Endothelial cell of umbilical vein (primary cell): ENCODE measurements at regions not wholly inside any gene's neighbourhood (a gene's known extent, or its start where the extent isn't known, plus 50 kb on each side); places are given as distances from the start of the nearest gene placed in this dataset.

Source experiments
- BruUV-seq: library from RNA; stranded (reverse); fragments of 400-500 nt; replicated peaks from 2 replicates; lab custom pipeline; 2021; lab: Mats Ljungman, UMichigan
- CTCF ChIA-PET: fragments of 300-600, 350-600 bp; sonication (Branson Sonifier 250); formaldehyde crosslinking; loops from one replicate; lab custom pipeline; 2021; ENCODE audit warnings: antibody characterized with exemption, inconsistent platforms; lab: Charles Lee
- POLR2A ChIA-PET: fragments of 300-600, 350-600 bp; sonication (Branson Sonifier 250); formaldehyde crosslinking; loops from one replicate; lab custom pipeline; 2021; ENCODE audit warnings: antibody characterized with exemption, inconsistent platforms; lab: Charles Lee
- DNase-seq: peaks from one replicate; pipeline ENCODE4 v3.0.0-alpha.2; 2011; ENCODE audit warnings: low read depth, low spot score
- FAIRE-seq: peaks from 2 replicates; lab custom pipeline; 2011; peaks lifted over from hg19 to GRCh38; lab: Jason Lieb, UNC
- H2AFZ ChIP-seq: 2 replicates; pipeline ENCODE4 v1.6.0; 2012; ENCODE audit warnings: low read depth, low read length, control low read depth, inconsistent platforms
- H3K27ac ChIP-seq: 2 replicates; pipeline ENCODE4 v1.5.1; 2011; ENCODE audit warnings: low read depth, mild to moderate bottlenecking, control low read depth, low read length, moderate library complexity; ENCODE audit not compliant: insufficient read depth
- H3K27me3 ChIP-seq, 2 experiments: 2 replicates each; pipeline versions ENCODE4 v1.6.0 to v1.6.1; 2011; ENCODE audit warnings: low read length in 2 of 2, mixed read lengths in 1 of 2; ENCODE audit not compliant: control insufficient read depth in 2 of 2, insufficient read depth in 2 of 2
- H3K36me3 ChIP-seq, 2 experiments: 2 replicates in 1 of 2; 3 replicates in 1 of 2; pipeline ENCODE4 v1.5.1; 2011; ENCODE audit warnings: low read length in 2 of 2, mild to moderate bottlenecking in 1 of 2, moderate library complexity in 1 of 2; ENCODE audit not compliant: control insufficient read depth in 2 of 2, insufficient read depth in 2 of 2; ENCODE audit errors: extremely low read depth in 1 of 2
- H3K4me1 ChIP-seq: 3 replicates; pipeline ENCODE4 v1.5.1; 2011; ENCODE audit warnings: mild to moderate bottlenecking, low read length; ENCODE audit not compliant: control insufficient read depth, insufficient read depth; ENCODE audit errors: extremely low read depth
- H3K4me2 ChIP-seq: 2 replicates; pipeline ENCODE4 v1.6.1; 2011; ENCODE audit warnings: low read length, control low read depth, mixed read lengths; ENCODE audit not compliant: insufficient read depth
- H3K4me3 ChIP-seq, 3 experiments: fragments of 200-600 bp in 1 of 3; sonication (generic), shearing (Covaris generic) in 1 of 3; replicated peaks in 1 of 3; 2 replicates each; pipeline ENCODE4 v1.5.1; 2011 to 2016; ENCODE audit warnings: control low read depth in 3 of 3, low read length in 3 of 3, mild to moderate bottlenecking in 2 of 3, inconsistent platforms in 1 of 3, low read depth in 1 of 3, moderate library complexity in 1 of 3; ENCODE audit not compliant: insufficient read depth in 1 of 3
- H3K79me2 ChIP-seq: 2 replicates; pipeline ENCODE4 v1.6.0; 2012; ENCODE audit warnings: low read length, inconsistent platforms; ENCODE audit not compliant: control insufficient read depth, insufficient read depth
- H3K9ac ChIP-seq: replicated peaks from 2 replicates; pipeline ENCODE3; 2011; ENCODE audit warnings: low read length, control low read depth; ENCODE audit not compliant: insufficient read depth; ENCODE audit errors: extremely low read depth
- H3K9me1 ChIP-seq: replicated peaks from 3 replicates; pipeline ENCODE4 v1.6.0; 2011; ENCODE audit warnings: mild to moderate bottlenecking, low read length; ENCODE audit not compliant: control insufficient read depth, insufficient read depth; ENCODE audit errors: extremely low read depth
- H3K9me3 ChIP-seq: replicated peaks from 2 replicates; pipeline ENCODE4 v1.5.1; 2012; ENCODE audit warnings: low read length, inconsistent platforms; ENCODE audit not compliant: control insufficient read depth, insufficient read depth
- H4K20me1 ChIP-seq: replicated peaks from 2 replicates; pipeline ENCODE3; 2011; ENCODE audit warnings: mild to moderate bottlenecking, low read length; ENCODE audit not compliant: control insufficient read depth, insufficient read depth; ENCODE audit errors: extremely low read depth
- EZH2 ChIP-seq: IDR thresholded peaks from 2 replicates; pipeline ENCODE4 v1.6.1; 2012; ENCODE audit warnings: borderline replicate concordance, low read depth, mild to moderate bottlenecking, moderate library complexity, low read length, inconsistent platforms; ENCODE audit not compliant: severe bottlenecking
- FOS ChIP-seq: IDR thresholded peaks from 2 replicates; pipeline ENCODE4 v1.6.1; 2011; ENCODE audit warnings: mild to moderate bottlenecking, low read length, moderate library complexity, borderline replicate concordance; ENCODE audit not compliant: insufficient read depth
- GATA2 ChIP-seq: IDR thresholded peaks from 2 replicates; pipeline ENCODE4 v1.7.0; 2011; ENCODE audit warnings: low read depth, mild to moderate bottlenecking, moderate library complexity, mixed read lengths, low read length; ENCODE audit not compliant: insufficient read length, insufficient read depth
- JUN ChIP-seq: IDR thresholded peaks from 2 replicates; pipeline ENCODE4 v1.6.1; 2011; ENCODE audit warnings: borderline replicate concordance, low read depth; ENCODE audit not compliant: insufficient read length, insufficient read depth
- MYC ChIP-seq: IDR thresholded peaks from one replicate; pipeline ENCODE4 v1.6.1; 2011; ENCODE audit warnings: mild to moderate bottlenecking, low read depth, low read length
- POLR2A ChIP-seq: IDR thresholded peaks from 2 replicates; pipeline ENCODE4 v1.6.1; 2012; ENCODE audit warnings: low read depth, mild to moderate bottlenecking, control low read depth, low read length
- POLR2AphosphoS5 ChIP-seq: IDR thresholded peaks from 2 replicates; pipeline ENCODE4 v1.6.1; 2012; ENCODE audit warnings: low read depth, mild to moderate bottlenecking, control low read depth, low read length, moderate library complexity; ENCODE audit not compliant: insufficient read depth
- dilution Hi-C: fragments of 300-500 bp; cut with MboI; formaldehyde crosslinking; loops from one replicate; pipeline ENCODE4 v1.15.0; 2019; ENCODE audit warnings: low sequenced_read_pairs; ENCODE audit not compliant: extremely low pct_ligation_motif_present
- intact Hi-C: fragments of 100-400 bp; cut with micrococcal nuclease; formaldehyde crosslinking; loops from one replicate; pipeline ENCODE4 v1.10.0; 2022
- TF ChIP-seq, protein P1 (sequence below), 2 donors: IDR thresholded peaks; 1 replicate in 1 of 2; 2 replicates in 1 of 2; pipeline ENCODE4 v1.5.1; 2011; ENCODE audit warnings: low read length in 2 of 2, mild to moderate bottlenecking in 2 of 2, moderate library complexity in 2 of 2, control low read depth in 1 of 2, inconsistent platforms in 1 of 2, low read depth in 1 of 2; ENCODE audit not compliant: insufficient read depth in 1 of 2; ENCODE audit errors: extremely low read depth in 1 of 2
- TF ChIP-seq, protein P2 (sequence below): IDR thresholded peaks from 2 replicates; pipeline ENCODE4 v1.6.1; 2011; ENCODE audit not compliant: insufficient read depth, insufficient read length

DNA sequence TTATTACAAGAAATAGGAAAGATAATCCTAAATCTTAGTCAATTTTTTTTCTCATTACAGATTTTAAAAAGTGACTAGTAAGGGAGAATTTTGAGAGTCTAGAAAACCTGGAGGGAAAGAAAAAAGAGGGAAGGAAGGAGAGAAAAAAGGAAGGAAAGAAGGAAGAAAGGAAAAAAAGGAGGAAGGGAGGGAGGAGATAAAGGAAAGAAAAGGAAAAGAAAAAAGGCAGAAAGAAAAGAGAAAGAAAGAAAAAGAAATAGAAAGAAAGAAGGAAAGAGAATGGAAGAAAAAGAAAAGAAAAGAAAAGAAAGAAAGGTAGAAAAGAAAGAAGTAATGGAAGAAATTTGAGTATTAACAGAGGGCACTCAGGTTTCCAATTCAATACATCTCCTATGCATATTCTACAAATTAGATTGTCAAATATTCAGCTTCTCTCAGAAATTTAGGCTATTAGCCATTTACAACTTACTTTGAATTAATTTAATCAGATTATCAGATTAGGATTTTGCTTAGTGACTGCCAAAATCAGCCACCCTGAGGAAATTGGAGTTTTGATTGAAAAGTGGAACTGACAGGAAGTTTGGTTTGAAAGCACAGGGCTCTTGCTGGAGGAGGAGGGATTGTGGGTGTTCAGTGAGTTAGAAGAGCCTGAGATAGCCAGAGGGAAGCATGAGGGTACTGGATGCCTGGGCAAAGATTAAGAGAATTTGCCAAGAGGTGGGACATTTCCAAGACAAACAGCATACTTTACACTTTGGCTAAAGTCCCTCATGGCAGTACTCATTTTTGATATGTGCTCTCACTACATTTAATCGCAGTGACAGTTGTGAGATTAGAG, 677.8 kb downstream of the USP25 start:
- DNase-seq (peak; percentile 36), FAIRE-seq (no peak)
- Histone ChIP-seq H3K27ac (no peak overlapping the region), H3K9ac (no peak overlapping the region), H3K9me3 (no peaks in the 10 kb centered on the region), H3K4me1 (peaks cover 2% of the 10 kb centered on the region), H3K4me2 (no peak overlapping the region), H3K9me1 (no peaks in the 10 kb centered on the region), H3K27me3 (no peaks in the 10 kb centered on the region), H4K20me1 (no peaks in the 10 kb centered on the region), H3K36me3 (no peaks in the 10 kb centered on the region), H3K79me2 (no peaks in the 10 kb centered on the region), H3K4me3 (no peak overlapping the region), H2AFZ (no peak overlapping the region)
- TF ChIP-seq FOS (no peak), MYC (no peak), POLR2AphosphoS5 (no peak), POLR2A (no peak), GATA2 (no peak), JUN (no peak), EZH2 (no peak)
- TF ChIP-seq, protein P1, sequence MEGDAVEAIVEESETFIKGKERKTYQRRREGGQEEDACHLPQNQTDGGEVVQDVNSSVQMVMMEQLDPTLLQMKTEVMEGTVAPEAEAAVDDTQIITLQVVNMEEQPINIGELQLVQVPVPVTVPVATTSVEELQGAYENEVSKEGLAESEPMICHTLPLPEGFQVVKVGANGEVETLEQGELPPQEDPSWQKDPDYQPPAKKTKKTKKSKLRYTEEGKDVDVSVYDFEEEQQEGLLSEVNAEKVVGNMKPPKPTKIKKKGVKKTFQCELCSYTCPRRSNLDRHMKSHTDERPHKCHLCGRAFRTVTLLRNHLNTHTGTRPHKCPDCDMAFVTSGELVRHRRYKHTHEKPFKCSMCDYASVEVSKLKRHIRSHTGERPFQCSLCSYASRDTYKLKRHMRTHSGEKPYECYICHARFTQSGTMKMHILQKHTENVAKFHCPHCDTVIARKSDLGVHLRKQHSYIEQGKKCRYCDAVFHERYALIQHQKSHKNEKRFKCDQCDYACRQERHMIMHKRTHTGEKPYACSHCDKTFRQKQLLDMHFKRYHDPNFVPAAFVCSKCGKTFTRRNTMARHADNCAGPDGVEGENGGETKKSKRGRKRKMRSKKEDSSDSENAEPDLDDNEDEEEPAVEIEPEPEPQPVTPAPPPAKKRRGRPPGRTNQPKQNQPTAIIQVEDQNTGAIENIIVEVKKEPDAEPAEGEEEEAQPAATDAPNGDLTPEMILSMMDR (IDR thresholded peaks at IDR 0.05; ENCODE audit: extremely low read depth in 1 of 2, insufficient read depth in 1 of 2, low read depth in 1 of 2, low read length in 2 of 2) = no peak
- TF ChIP-seq, protein P2, sequence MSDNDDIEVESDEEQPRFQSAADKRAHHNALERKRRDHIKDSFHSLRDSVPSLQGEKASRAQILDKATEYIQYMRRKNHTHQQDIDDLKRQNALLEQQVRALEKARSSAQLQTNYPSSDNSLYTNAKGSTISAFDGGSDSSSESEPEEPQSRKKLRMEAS = no peak
- intact Hi-C loops = no loop called here
- CTCF ChIA-PET = no interaction called here
- POLR2A ChIA-PET = no interaction called here
- dilution Hi-C loops = no loop called here
- BruUV-seq = no TSS peak
